ENCODE measurements at regions not wholly inside any gene's neighbourhood (a gene's known extent, or its start where the extent isn't known, plus 50 kb on each side); places are given as distances from the start of the nearest gene placed in this dataset.
"Not testable (repeated sequence)": the region's sequence is repeated elsewhere in the genome, so short reads cannot be mapped to it uniquely, and the experiment has no call there.

GRCh38 chr13:72617186-72617585 lies 110.2 kb downstream of the MZT1 start:
- no TSS peak for BruUV-seq (replicated peaks)
- no peak overlapping the region for H2AFZ ChIP-seq (ENCODE audit: control insufficient read depth, low read depth, low read length)
- SMC1A ChIA-PET (ENCODE audit: uncharacterized antibody, unreplicated experiment), result interaction anchor here (1.4 kb wide), 1 partner anchor 20 kb away, joined by 3 read pairs; no protein-coding TSS in a partner anchor
- no peak overlapping the region for H3K27ac ChIP-seq (ENCODE audit: control insufficient read depth, insufficient read depth)
- no peak for TF ChIP-seq ZNF217 (IDR thresholded peaks at IDR 0.05)
- no peak for TF ChIP-seq E4F1 (IDR thresholded peaks at IDR 0.05; ENCODE audit: borderline replicate concordance, partially characterized antibody)
- TF ChIP-seq STAT3 (IDR thresholded peaks at IDR 0.05; ENCODE audit: low read depth, low read length), result no peak
- TF ChIP-seq SUPT20H (IDR thresholded peaks at IDR 0.05; ENCODE audit: borderline replicate concordance, control insufficient read depth, low read depth, low read length), result no peak
- TF ChIP-seq, protein P1, sequence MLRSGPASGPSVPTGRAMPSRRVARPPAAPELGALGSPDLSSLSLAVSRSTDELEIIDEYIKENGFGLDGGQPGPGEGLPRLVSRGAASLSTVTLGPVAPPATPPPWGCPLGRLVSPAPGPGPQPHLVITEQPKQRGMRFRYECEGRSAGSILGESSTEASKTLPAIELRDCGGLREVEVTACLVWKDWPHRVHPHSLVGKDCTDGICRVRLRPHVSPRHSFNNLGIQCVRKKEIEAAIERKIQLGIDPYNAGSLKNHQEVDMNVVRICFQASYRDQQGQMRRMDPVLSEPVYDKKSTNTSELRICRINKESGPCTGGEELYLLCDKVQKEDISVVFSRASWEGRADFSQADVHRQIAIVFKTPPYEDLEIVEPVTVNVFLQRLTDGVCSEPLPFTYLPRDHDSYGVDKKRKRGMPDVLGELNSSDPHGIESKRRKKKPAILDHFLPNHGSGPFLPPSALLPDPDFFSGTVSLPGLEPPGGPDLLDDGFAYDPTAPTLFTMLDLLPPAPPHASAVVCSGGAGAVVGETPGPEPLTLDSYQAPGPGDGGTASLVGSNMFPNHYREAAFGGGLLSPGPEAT (IDR thresholded peaks at IDR 0.05; ENCODE audit: low read depth), result no peak
- intact Hi-C loops (cut with micrococcal nuclease; ENCODE audit: unreplicated experiment) (no loop called here), in situ Hi-C loops (cut with MboI) (no loop called here)
- ATAC-seq, result no peak
- H3K9me3 ChIP-seq (replicated peaks; ENCODE audit: control insufficient read depth, insufficient read depth, low read length), result no peaks in the 10 kb centered on the region
- RAD21 ChIA-PET (ENCODE audit: unreplicated experiment), result no interaction called here
- POLR2A ChIA-PET, result no interaction called here
- 25% methylated on average over 2 of the region's 2 CpGs for WGBS (ENCODE audit: insufficient coverage, insufficient replicate concordance, low lambda C conversion rate, missing lambda C conversion rate)
- no peaks in the 10 kb centered on the region for H3K79me2 ChIP-seq (ENCODE audit: control insufficient read depth, insufficient read depth, low read length)
- H3K27me3 ChIP-seq (replicated peaks in 1 of 2; ENCODE audit: control insufficient read depth in 2 of 2, insufficient read depth in 2 of 2, low read length in 1 of 2), result no peaks in the 10 kb centered on the region
- H3K4me3 ChIP-seq, result no peak overlapping the region
- H3K9ac ChIP-seq (ENCODE audit: control insufficient read depth, insufficient read depth, low read length), result no peak overlapping the region
- no peaks in the 10 kb centered on the region for H4K20me1 ChIP-seq (ENCODE audit: control insufficient read depth, insufficient read depth)
- FAIRE-seq, result no peak
- DNase-seq (ENCODE audit: low read depth, low spot score), result no peak
- CTCF ChIA-PET, result interaction anchor here (0.9 kb wide), 1 partner anchor 18 kb away, joined by 3 read pairs; no protein-coding TSS in a partner anchor
- H3K36me3 ChIP-seq (ENCODE audit: control insufficient read depth in 2 of 2, insufficient read depth in 2 of 2, low read length in 1 of 2), result no peaks in the 10 kb centered on the region
- H3K4me2 ChIP-seq (ENCODE audit: control insufficient read depth, insufficient read depth), result no peak overlapping the region
- no peaks in the 10 kb centered on the region for H3K4me1 ChIP-seq (ENCODE audit: control insufficient read depth, insufficient read depth, low read length)

DNA sequence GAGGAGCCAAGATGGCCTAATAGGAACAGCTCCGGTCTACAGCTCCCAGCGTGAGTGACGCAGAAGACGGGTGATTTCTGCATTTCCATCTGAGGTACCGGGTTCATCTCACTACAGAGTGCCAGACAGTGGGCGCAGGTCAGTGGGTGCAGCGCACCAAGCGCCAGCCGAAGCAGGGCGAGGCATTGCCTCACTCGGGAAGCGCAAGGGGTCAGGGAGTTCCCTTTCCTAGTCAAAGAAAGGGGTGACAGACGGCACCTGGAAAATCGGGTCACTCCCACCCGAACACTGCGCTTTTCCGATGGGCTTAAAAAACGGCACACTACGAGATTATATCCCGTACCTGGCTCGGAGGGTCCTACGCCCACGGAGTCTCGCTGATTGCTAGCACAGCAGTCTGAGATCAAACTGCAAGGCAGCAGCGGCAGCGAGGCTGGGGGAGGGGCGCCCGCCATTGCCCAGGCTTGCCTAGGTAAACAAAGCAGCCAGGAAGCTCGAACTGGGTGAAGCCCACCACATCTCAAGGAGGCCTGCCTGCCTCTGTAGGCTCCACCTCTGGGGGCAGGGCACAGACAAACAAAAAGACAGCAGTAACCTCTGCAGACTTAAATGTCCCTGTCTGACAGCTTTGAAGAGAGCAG lies 117.1 kb downstream of the MZT1 start:
- H4K20me1 ChIP-seq (ENCODE audit: control insufficient read depth, insufficient read depth); H3K4me2 ChIP-seq (ENCODE audit: control insufficient read depth, insufficient read depth); ATAC-seq; H3K9me3 ChIP-seq (replicated peaks; ENCODE audit: control insufficient read depth, insufficient read depth, low read length); H3K4me3 ChIP-seq; H3K36me3 ChIP-seq (ENCODE audit: control insufficient read depth in 2 of 2, insufficient read depth in 2 of 2, low read length in 1 of 2); H3K27me3 ChIP-seq (replicated peaks in 1 of 2; ENCODE audit: control insufficient read depth in 2 of 2, insufficient read depth in 2 of 2, low read length in 1 of 2); in situ Hi-C loops (cut with MboI); CTCF ChIA-PET; FAIRE-seq; POLR2A ChIA-PET; intact Hi-C loops (cut with micrococcal nuclease; ENCODE audit: unreplicated experiment); H3K27ac ChIP-seq (ENCODE audit: control insufficient read depth, insufficient read depth); H3K4me1 ChIP-seq (ENCODE audit: control insufficient read depth, insufficient read depth, low read length); DNase-seq (ENCODE audit: low read depth, low spot score); H3K9ac ChIP-seq (ENCODE audit: control insufficient read depth, insufficient read depth, low read length); RAD21 ChIA-PET (ENCODE audit: unreplicated experiment); H2AFZ ChIP-seq (ENCODE audit: control insufficient read depth, low read depth, low read length); SMC1A ChIA-PET (ENCODE audit: uncharacterized antibody, unreplicated experiment); BruUV-seq (replicated peaks); H3K79me2 ChIP-seq (ENCODE audit: control insufficient read depth, insufficient read depth, low read length): not testable (repeated sequence)
- WGBS (ENCODE audit: insufficient coverage, insufficient replicate concordance, low lambda C conversion rate, missing lambda C conversion rate), result 58% methylated on average over 24 of the region's 29 CpGs
